HG03432 (cell line): ENCODE measurements at regions not wholly inside any gene's neighbourhood (a gene's known extent, or its start where the extent isn't known, plus 50 kb on each side); places are given as distances from the start of the nearest gene placed in this dataset.

Source experiments
- ATAC-seq: cut with Tn5 transposase; IDR thresholded peaks from one replicate; pipeline ENCODE4 v1.9.1; 2021; ENCODE audit warnings: mild to moderate bottlenecking, moderate library complexity; ENCODE audit not compliant: unreplicated experiment

GRCh38 chr18:25651553-25651952 is 299.6 kb upstream of the ZNF521 start:
- no peak for ATAC-seq

DNA sequence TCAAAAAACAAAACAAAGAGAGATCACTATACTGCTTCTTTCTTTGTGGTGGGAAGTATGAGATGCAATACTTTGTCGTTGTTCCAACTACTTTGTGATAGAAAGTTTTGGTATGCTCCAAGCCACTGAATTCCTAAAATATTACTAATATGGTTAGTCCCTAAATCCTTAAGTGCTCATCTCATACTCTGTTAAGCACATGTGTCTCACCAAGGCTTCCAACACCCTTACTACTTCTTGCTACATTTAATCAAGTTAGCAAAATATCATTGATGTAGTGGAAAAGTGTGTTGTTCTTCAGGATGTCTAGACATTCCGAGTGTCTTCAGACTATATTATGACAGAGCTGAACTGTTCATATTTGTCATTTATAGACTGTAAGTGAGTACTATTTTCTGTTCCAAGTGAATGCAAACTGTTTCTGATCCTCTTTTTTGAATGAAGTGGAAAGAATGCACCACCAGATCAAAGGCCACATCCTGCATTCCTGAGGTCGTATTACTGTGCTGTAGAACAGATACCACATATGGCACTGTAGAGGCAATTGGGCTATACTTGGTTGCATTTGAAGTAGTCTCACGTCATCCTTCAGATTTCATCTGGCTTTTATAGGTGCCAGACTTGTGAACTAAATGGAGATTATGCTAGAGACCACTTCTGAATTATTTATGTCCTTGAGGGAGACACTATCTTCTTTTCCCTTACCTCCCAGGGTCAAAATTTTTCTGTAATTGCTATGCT is 298.4 kb upstream of the ZNF521 start:
- no peak for ATAC-seq

- ATAC-seq: no peak
Measured at GRCh38 chr18:25648716-25649260, 296.8 kb upstream of the ZNF521 start.

GRCh38 chr18:25647404-25647803 is 295.4 kb upstream of the ZNF521 start:
- no peak for ATAC-seq

DNA sequence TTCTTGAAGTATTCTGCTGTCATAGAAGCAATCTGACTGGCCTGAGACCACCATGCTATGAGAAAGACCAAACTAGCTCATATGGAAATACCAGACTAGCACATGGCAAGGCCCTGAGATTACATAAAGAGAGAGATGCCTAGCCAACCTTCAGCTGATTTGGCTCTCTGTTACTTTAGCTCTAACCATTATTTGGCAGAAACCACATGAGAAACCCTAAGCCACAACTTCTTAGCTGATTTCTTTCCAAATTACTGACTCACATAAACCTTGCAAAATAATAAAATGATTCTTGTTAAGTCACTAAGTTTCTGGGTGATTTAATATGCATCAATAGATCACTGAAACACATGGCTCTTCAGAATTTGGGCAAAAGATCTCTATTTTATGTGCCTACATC is 295.0 kb upstream of the ZNF521 start:
- no peak for ATAC-seq

DNA sequence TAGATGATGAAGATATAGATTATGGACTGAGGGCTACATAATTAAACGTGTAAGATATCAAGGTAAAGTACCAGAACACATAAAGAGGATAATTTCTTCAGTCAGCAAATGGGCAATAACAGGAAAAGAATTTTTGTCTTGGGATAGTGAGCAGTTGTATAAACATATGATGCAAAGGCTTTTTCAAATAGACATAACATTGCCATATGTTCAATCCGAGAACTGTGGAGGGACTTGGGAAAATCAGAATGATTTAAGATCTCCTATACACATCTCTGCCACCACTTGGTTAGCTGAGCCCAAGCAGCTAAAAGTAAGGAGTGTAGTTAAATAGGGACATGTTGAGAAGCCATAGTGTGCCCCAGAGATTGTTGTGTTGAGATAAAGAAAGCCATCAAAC is 287.6 kb upstream of the ZNF521 start:
- ATAC-seq: no peak

GRCh38 chr18:25633563-25633962 is 281.6 kb upstream of the ZNF521 start:
- no peak for ATAC-seq

GRCh38 chr18:25630682-25631081 is 278.7 kb upstream of the ZNF521 start:
- ATAC-seq: no peak

GRCh38 chr18:25621682-25622081 is 269.7 kb upstream of the ZNF521 start:
- ATAC-seq: no peak

DNA sequence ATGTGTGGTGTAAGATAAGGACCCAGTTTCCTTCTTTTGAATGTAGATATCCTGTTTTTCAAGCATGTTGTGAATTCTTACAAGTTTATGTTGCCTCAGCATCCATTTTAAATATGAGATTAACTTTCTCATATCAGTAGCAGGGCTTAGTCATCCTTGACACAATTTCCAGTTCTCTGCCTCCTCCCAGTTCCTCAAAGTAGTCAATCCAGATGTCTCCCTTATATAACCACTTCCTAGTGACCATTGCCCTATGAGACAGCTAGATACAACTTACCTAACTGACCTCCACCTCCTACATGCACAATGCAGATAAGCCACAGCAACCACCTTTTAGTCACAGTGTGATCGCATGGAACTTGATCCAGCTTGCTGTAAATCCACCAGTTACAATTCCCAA is 269.2 kb upstream of the ZNF521 start:
- ATAC-seq: no peak

DNA sequence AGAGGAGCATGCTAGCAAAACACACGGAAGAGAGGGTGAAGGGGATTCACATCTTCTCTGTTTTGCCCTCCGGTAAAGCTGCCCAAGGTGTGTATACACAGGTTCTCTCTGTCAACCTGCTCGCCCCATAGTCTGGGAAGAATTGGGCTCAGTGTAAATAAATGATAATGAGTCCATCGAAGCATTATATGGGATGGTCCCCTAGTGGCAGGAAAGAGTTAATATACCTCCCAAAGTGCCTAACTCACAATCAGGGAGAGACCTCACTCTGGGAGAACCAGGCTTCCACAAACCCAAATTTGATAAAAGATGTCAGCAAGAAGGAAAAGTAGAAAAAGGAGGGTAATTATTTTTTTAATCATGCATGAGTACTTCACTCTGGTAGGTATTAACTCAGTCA is 262.2 kb upstream of the ZNF521 start:
- ATAC-seq: no peak

DNA sequence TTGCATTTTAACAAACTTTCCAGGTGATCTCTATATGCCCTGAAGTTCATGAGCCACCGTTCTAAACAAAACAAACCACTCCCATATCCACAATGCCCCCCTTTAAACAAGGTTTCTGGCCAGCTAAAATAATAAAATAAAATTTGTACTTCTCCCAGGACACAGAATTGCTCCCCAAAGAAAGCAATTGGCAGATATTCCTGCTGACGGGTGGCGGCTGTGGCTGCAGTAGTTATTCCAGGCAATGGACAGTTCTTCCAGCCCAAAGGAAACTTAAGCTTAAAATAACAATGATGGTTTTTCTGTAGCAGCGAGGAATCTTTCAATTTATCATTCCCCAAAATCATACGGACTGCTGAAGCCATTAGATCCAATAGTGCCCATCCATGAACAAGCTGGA is 260.5 kb upstream of the ZNF521 start:
- ATAC-seq: no peak

DNA sequence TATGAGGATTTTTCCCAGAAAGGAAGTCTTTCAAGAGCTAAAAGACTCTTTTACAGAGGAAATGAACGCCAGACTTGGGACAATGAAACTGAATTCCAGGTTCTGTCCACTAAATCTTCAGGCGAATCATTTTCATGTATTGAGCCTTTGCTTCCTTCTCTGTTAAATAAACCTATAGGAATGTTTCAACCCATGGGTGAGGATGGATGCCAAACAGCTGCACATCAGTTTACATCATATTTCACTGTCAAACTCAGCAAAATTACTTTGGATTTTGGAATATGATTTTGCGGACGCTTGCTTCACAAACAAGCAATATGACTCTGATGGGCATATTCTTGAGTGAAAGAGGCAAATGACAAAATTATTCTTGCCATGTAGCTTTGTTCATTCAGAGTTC is 256.1 kb upstream of the ZNF521 start:
- ATAC-seq: no peak

DNA sequence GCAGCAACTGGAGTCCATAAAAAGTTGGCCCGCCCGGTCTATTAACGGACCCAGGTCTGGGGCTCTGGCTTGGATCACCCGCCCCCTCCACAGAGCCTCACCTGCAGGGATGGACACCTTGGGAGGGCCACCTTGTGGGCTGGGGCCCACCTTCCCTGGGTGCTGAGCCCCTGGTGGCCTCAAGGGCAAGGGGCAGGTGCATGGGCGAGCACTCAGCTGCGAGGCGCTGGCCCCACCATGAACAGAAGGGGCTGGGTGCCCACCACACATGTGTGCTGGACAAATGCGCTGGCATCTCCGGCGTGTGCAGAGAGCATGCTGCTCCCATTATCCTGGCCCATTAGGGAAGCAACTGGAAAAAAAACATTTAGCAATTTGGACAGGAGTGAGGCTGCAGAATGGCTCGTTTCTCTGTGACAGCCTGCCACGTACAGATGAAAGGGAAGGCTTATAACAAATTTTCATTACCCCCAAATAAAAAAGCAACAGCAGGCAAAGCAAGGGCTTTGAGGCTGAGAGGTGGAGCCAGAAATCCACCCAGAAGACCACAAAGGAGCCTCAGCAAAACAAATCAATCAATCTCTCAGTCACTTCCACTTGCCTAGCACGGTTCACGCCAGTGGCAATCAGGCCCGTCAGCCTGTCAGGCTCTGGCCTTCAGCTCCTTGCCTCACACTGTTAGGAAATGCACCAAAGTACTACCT is 253.1 kb upstream of the ZNF521 start:
- no peak for ATAC-seq

DNA sequence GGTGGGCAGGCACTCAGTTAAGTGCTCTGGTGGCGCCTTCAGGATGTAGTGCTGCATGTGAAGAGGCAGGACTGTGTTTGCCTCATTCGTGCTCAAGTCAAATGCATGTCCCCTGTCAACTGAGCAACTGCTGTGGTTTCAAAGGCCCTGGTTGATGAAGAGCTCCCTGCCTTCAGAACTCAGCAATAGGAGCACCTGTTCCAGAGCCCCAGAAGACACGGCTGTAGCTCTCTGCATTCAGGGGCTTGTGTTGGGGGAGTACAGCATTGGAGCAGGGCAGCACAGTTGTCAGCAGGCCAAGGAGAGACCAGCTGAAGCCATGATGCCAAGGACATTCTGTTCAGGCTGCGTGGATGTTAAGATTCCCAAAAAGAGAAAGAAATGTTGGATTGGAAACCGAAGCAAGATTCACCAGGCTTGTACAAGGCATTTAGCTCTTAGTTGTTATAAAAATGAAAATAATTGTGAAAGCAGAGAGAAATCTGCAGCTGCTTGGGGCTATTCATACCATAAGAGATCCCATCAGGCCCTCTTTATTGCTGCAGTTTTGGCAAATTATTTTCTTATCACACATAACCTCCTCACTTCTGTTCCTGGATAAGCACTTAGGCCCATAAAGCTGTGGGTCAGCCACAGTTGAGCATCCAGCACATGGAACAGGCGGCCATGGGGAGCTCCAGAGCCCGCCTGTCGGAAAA is 252.4 kb upstream of the ZNF521 start:
- ATAC-seq: no peak

- ATAC-seq: no peak
Measured at GRCh38 chr18:25599443-25599842, 247.5 kb upstream of the ZNF521 start.

DNA sequence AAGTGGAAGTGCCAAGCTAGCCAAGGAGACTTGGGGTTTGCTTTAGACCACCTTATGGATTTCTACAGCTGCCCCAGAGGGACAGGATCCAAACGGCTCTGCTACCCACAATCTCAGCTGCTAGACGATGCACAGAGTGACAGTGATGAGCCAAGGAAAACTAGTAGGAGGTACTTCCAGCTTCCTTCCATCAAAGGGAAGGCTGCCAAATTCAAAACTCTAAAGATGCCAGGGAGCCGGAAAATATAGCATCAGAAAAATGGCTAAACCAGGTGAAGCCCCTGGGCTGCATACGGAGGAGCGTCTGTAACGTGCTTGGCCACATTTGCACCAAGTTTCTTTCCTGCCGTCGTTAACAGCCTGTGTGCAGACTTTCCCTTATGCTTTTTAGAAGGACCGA is 245.5 kb upstream of the ZNF521 start:
- no peak for ATAC-seq

- no peak for ATAC-seq
Measured at GRCh38 chr18:25595274-25596060, 243.5 kb upstream of the ZNF521 start.

DNA sequence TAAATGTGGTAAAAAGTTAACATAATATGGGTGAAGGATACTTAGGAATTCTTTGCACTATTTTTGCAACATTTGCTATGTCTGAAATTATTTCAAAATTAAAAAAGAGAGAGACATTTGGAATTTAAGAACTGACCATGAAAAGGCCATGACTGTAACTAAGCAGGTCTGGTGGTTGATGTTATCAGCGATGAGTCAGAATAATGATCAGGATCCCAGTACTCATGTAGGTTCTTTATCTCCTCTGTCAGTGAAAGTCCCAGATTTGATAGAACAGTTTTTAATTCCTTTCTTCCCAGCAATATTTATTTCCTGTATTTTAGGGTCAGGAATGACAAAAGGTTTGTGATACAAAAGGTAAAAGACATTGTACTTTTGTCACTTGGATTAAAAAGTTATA is 242.4 kb upstream of the ZNF521 start:
- no peak for ATAC-seq

GRCh38 chr18:25592804-25593360 is 240.9 kb upstream of the ZNF521 start:
- ATAC-seq: no peak

GRCh38 chr18:25590456-25590855 is 238.5 kb upstream of the ZNF521 start:
- ATAC-seq: no peak
